PC-9 (cell line): ENCODE measurements at regions not wholly inside any gene's neighbourhood (a gene's known extent, or its start where the extent isn't known, plus 50 kb on each side); places are given as distances from the start of the nearest gene placed in this dataset.

Experiments
- BruUV-seq: library from RNA; stranded (reverse); fragments of 400-500 nt; replicated peaks from 2 replicates; lab custom pipeline; 2021; lab: Mats Ljungman, UMichigan
- CTCF ChIA-PET: fragments of 300-600 bp; sonication (Branson Sonifier 250); formaldehyde crosslinking; loops from one replicate; lab custom pipeline; 2022; ENCODE audit warnings: antibody characterized with exemption; lab: Charles Lee
- POLR2A ChIA-PET: fragments of 300-600 bp; sonication (Branson Sonifier 250); formaldehyde crosslinking; loops from one replicate; lab custom pipeline; 2022; ENCODE audit warnings: antibody characterized with exemption; ENCODE audit not compliant: unreplicated experiment; lab: Charles Lee
- DNase-seq, 2 experiments: peaks; one replicate each; pipeline versions ENCODE4 v3.0.0 to v3.0.0-alpha.2; 2015 to 2022; ENCODE audit warnings: mixed read lengths in 1 of 2
- H2AFZ ChIP-seq: fragments of 200-600 bp; sonication (generic); 2 replicates; pipeline ENCODE4 v1.8.1; 2017; ENCODE audit warnings: antibody characterized with exemption
- H3F3A ChIP-seq: fragments of 200-600 bp; sonication (generic); 2 replicates; pipeline ENCODE4 v1.8.1; 2017; ENCODE audit warnings: antibody characterized with exemption, mild to moderate bottlenecking, low read depth; ENCODE audit not compliant: insufficient read depth
- H3K27ac ChIP-seq: fragments of 200-600 bp; sonication (generic); 2 replicates; pipeline ENCODE4 v1.6.1; 2016; ENCODE audit warnings: mixed run types
- H3K27me3 ChIP-seq: fragments of 200-600 bp; sonication (generic); 2 replicates; pipeline ENCODE4 v1.6.1; 2016; ENCODE audit warnings: low read depth, mixed run types; ENCODE audit not compliant: insufficient read depth
- H3K36me3 ChIP-seq: fragments of 200-600 bp; sonication (generic); 2 replicates; pipeline ENCODE4 v1.6.1; 2016; ENCODE audit warnings: low read depth, mixed run types
- H3K4me1 ChIP-seq: fragments of 200-600 bp; sonication (generic); replicated peaks from 2 replicates; pipeline ENCODE4 v1.6.1; 2016; ENCODE audit warnings: mixed run types; ENCODE audit not compliant: insufficient read depth
- H3K4me2 ChIP-seq: fragments of 200-600 bp; sonication (generic); 2 replicates; pipeline ENCODE4 v1.6.1; 2017; ENCODE audit warnings: mixed run types
- H3K4me3 ChIP-seq: fragments of 200-600 bp; sonication (generic); 2 replicates; pipeline ENCODE4 v1.6.1; 2016; ENCODE audit warnings: mixed run types
- H3K79me2 ChIP-seq: fragments of 200-600 bp; sonication (generic); 2 replicates; pipeline ENCODE4 v1.6.1; 2017; ENCODE audit warnings: low read depth, mixed run types
- H3K9me2 ChIP-seq: fragments of 200-600 bp; sonication (generic); 2 replicates; pipeline ENCODE4 v1.8.1; 2017; ENCODE audit warnings: mild to moderate bottlenecking; ENCODE audit not compliant: insufficient read depth
- H3K9me3 ChIP-seq: fragments of 200-600 bp; sonication (generic); 2 replicates; pipeline ENCODE4 v1.8.1; 2016; ENCODE audit warnings: low read depth; ENCODE audit not compliant: insufficient read depth
- H4K20me1 ChIP-seq: fragments of 200-600 bp; sonication (generic); 2 replicates; pipeline ENCODE4 v1.8.1; 2017; ENCODE audit not compliant: insufficient read depth
- EZH2 ChIP-seq: fragments of 200-600 bp; sonication (generic); IDR thresholded peaks from 2 replicates; pipeline ENCODE4 v1.8.0; 2017; ENCODE audit warnings: antibody characterized with exemption, low read depth
- intact Hi-C: fragments of 100-400 bp; cut with micrococcal nuclease; formaldehyde crosslinking; loops from one replicate; pipeline ENCODE4 v1.10.0; 2022; ENCODE audit not compliant: unreplicated experiment
- TF ChIP-seq, protein P1 (sequence below): fragments of 200-600 bp; sonication (generic); conservative IDR thresholded peaks from 2 replicates; pipeline ENCODE4 v1.6.1; 2017; ENCODE audit warnings: mixed run types, antibody characterized with exemption, mild to moderate bottlenecking, moderate library complexity

- Histone ChIP-seq H2AFZ (no peak overlapping the region), H3K4me1 (no peaks in the 10 kb centered on the region), H3K79me2 (no peaks in the 10 kb centered on the region), H3K9me2 (no peaks in the 10 kb centered on the region), H3K36me3 (no peaks in the 10 kb centered on the region), H3K27me3 (no peaks in the 10 kb centered on the region), H3K4me2 (no peak overlapping the region), H4K20me1 (no peaks in the 10 kb centered on the region), H3K9me3 (no peaks in the 10 kb centered on the region), H3F3A (no peaks in the 10 kb centered on the region), H3K4me3 (no peak overlapping the region), H3K27ac (no peak overlapping the region)
- ChIA-PET POLR2A (no interaction called here), CTCF (no interaction called here)
- no TSS peak for BruUV-seq
- intact Hi-C loops: no loop called here
- DNase-seq: no peak
- no peak for TF ChIP-seq EZH2
- TF ChIP-seq, protein P1, sequence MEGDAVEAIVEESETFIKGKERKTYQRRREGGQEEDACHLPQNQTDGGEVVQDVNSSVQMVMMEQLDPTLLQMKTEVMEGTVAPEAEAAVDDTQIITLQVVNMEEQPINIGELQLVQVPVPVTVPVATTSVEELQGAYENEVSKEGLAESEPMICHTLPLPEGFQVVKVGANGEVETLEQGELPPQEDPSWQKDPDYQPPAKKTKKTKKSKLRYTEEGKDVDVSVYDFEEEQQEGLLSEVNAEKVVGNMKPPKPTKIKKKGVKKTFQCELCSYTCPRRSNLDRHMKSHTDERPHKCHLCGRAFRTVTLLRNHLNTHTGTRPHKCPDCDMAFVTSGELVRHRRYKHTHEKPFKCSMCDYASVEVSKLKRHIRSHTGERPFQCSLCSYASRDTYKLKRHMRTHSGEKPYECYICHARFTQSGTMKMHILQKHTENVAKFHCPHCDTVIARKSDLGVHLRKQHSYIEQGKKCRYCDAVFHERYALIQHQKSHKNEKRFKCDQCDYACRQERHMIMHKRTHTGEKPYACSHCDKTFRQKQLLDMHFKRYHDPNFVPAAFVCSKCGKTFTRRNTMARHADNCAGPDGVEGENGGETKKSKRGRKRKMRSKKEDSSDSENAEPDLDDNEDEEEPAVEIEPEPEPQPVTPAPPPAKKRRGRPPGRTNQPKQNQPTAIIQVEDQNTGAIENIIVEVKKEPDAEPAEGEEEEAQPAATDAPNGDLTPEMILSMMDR: no peak
Observed at GRCh38 chr10:123270221-123270620, 116.0 kb downstream of the BUB3 start.

DNA sequence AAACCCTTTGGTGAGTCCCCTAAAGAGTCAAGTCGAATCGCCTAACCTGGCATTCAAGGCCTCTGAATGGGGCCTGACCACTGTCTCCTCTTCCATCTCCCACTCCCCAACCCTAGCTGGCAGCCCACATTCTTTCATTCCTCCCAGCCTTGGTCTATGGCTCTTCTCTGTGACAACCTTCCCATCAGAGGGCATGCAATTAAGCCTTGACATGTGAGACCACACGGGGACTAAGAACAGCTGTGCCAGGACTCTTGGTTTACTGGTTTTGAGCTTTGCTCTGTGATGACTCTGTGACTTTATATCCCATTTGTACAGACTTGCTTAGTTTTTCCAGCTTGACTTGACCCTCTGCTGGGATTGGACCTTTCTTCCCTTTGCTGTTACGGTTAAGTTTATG lies 116.6 kb downstream of the BUB3 start:
- H3F3A ChIP-seq: no peaks in the 10 kb centered on the region
- intact Hi-C loops: no loop called here
- H3K9me3 ChIP-seq: no peaks in the 10 kb centered on the region
- H3K27me3 ChIP-seq: no peaks in the 10 kb centered on the region
- H3K4me2 ChIP-seq: no peak overlapping the region
- H3K27ac ChIP-seq: no peak overlapping the region
- CTCF ChIA-PET: no interaction called here
- no peak for DNase-seq
- POLR2A ChIA-PET: no interaction called here
- no peak overlapping the region for H3K4me3 ChIP-seq
- no peaks in the 10 kb centered on the region for H4K20me1 ChIP-seq
- TF ChIP-seq, protein P1: no peak
- no peak for TF ChIP-seq EZH2
- no peaks in the 10 kb centered on the region for H3K4me1 ChIP-seq
- no peak overlapping the region for H2AFZ ChIP-seq
- H3K36me3 ChIP-seq: no peaks in the 10 kb centered on the region
- H3K79me2 ChIP-seq: no peaks in the 10 kb centered on the region
- H3K9me2 ChIP-seq: no peaks in the 10 kb centered on the region
- BruUV-seq: no TSS peak

DNA sequence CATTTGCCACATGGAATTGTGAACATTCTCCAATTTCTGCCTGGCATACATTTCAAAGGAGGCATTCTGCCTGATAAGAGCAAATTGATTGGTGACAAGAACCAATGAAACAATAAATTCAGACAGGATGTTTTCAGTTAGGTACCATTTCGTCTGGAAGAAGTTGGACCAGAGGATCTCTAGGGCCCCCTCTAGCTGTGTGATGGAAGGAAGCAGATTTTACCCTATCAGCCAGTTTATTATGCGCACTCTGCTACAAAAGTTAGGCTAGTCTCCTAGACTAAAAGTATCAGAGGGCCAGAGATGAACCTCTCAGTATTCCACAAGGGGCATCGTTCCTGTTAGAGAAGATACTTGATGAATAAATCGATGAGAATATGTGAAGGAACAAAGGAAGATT lies 118.0 kb downstream of the BUB3 start:
- H3K4me3 ChIP-seq: no peak overlapping the region
- ChIA-PET POLR2A (no interaction called here), CTCF (no interaction called here)
- TF ChIP-seq, protein P1: peak; percentile 35; the same call in 1 of the 2 replicates
- no peak for TF ChIP-seq EZH2
- no peak overlapping the region for H3K4me2 ChIP-seq
- no peaks in the 10 kb centered on the region for H3K4me1 ChIP-seq
- no peaks in the 10 kb centered on the region for H3K9me2 ChIP-seq
- intact Hi-C loops: no loop called here
- BruUV-seq: no TSS peak
- no peaks in the 10 kb centered on the region for H3K9me3 ChIP-seq
- no peaks in the 10 kb centered on the region for H3K79me2 ChIP-seq
- no peaks in the 10 kb centered on the region for H3F3A ChIP-seq
- no peak for DNase-seq
- H3K27ac ChIP-seq: no peak overlapping the region
- no peaks in the 10 kb centered on the region for H4K20me1 ChIP-seq
- H2AFZ ChIP-seq: no peak overlapping the region
- no peaks in the 10 kb centered on the region for H3K27me3 ChIP-seq
- H3K36me3 ChIP-seq: no peaks in the 10 kb centered on the region
